ENCODE measurements at regions not wholly inside any gene's neighbourhood (a gene's known extent, or its start where the extent isn't known, plus 50 kb on each side); places are given as distances from the start of the nearest gene placed in this dataset.

DNA sequence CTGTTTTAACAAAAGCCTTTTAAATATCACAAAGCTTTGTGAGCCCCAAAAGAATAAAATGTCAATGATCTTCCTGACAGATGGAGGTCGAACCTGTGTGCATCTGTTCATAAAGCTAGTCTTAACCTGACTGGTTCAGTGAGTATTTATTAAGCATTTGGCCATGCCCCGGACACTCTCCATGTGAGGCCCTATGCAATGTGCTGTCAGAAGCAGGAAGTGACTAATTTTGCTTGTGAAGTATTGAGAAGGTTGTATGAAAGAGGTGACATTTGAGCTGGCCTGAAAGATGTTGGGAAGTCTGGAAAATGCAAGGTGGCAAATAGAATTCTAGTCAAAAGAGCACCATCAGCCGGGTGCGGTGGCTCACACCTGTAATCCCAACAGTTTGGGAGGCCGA, 171.4 kb downstream of the MSL3 start:
- TF ChIP-seq, protein P1, sequence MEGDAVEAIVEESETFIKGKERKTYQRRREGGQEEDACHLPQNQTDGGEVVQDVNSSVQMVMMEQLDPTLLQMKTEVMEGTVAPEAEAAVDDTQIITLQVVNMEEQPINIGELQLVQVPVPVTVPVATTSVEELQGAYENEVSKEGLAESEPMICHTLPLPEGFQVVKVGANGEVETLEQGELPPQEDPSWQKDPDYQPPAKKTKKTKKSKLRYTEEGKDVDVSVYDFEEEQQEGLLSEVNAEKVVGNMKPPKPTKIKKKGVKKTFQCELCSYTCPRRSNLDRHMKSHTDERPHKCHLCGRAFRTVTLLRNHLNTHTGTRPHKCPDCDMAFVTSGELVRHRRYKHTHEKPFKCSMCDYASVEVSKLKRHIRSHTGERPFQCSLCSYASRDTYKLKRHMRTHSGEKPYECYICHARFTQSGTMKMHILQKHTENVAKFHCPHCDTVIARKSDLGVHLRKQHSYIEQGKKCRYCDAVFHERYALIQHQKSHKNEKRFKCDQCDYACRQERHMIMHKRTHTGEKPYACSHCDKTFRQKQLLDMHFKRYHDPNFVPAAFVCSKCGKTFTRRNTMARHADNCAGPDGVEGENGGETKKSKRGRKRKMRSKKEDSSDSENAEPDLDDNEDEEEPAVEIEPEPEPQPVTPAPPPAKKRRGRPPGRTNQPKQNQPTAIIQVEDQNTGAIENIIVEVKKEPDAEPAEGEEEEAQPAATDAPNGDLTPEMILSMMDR (IDR thresholded peaks at IDR 0.05), result no peak
- no peak for TF ChIP-seq POLR2AphosphoS5 (IDR thresholded peaks at IDR 0.05)

Measured in gastroesophageal sphincter (tissue), 3 donors.